Endodermal cell (in vitro differentiated cells): ENCODE measurements at regions not wholly inside any gene's neighbourhood (a gene's known extent, or its start where the extent isn't known, plus 50 kb on each side); places are given as distances from the start of the nearest gene placed in this dataset.

Experiments
- DNase-seq: peaks from one replicate; pipeline ENCODE4 v3.0.0-alpha.2; 2017
- H3K27ac ChIP-seq: 2 replicates; pipeline ENCODE4 v1.5.1; 2013; ENCODE audit warnings: mild to moderate bottlenecking, low read depth, low read length, moderate library complexity
- H3K27me3 ChIP-seq: 2 replicates; pipeline ENCODE4 v1.6.1; 2013; ENCODE audit warnings: mild to moderate bottlenecking, low read length, moderate library complexity; ENCODE audit not compliant: insufficient read depth, control insufficient read depth, poor library complexity, severe bottlenecking
- H3K36me3 ChIP-seq: 2 replicates; pipeline ENCODE4 v1.7.0; 2013; ENCODE audit warnings: mild to moderate bottlenecking, low read length, moderate library complexity; ENCODE audit not compliant: control insufficient read depth, insufficient read depth
- H3K4me1 ChIP-seq: one replicate; pipeline ENCODE4 v1.7.0; 2013; ENCODE audit warnings: low read length; ENCODE audit not compliant: control insufficient read depth, insufficient read depth
- H3K4me3 ChIP-seq: 2 replicates; pipeline ENCODE4 v1.5.1; 2013; ENCODE audit warnings: mild to moderate bottlenecking, low read length, moderate library complexity
- H3K9ac ChIP-seq: 2 replicates; pipeline ENCODE4 v1.6.1; 2013; ENCODE audit warnings: mild to moderate bottlenecking, low read length, moderate library complexity; ENCODE audit not compliant: poor library complexity, severe bottlenecking; ENCODE audit errors: extremely low read depth
- H3K9me3 ChIP-seq: 2 replicates; pipeline ENCODE4 v1.6.1; 2013; ENCODE audit warnings: mild to moderate bottlenecking, low read length, moderate library complexity; ENCODE audit not compliant: control insufficient read depth
- H3K27ac Mint-ChIP-seq: 2 replicates; pipeline ENCODE4 v1.8.0; 2020; ENCODE audit warnings: mixed read lengths
- H3K27me3 Mint-ChIP-seq: 2 replicates; pipeline ENCODE4 v1.8.0; 2021; ENCODE audit warnings: mild to moderate bottlenecking, mixed read lengths; ENCODE audit not compliant: insufficient read depth
- H3K36me3 Mint-ChIP-seq: 2 replicates; pipeline ENCODE4 v1.8.0; 2020; ENCODE audit warnings: low read depth, mixed read lengths
- H3K4me1 Mint-ChIP-seq: 2 replicates; pipeline ENCODE4 v1.8.0; 2020; ENCODE audit warnings: mixed read lengths
- H3K4me3 Mint-ChIP-seq: 2 replicates; pipeline ENCODE4 v1.8.0; 2020; ENCODE audit warnings: mild to moderate bottlenecking, moderate library complexity, mixed read lengths
- H3K9me3 Mint-ChIP-seq: 2 replicates; pipeline ENCODE4 v1.8.0; 2020; ENCODE audit warnings: mild to moderate bottlenecking, mixed read lengths
- WGBS, 2 experiments: methylation state at CpG; one replicate each; pipeline versions ENCODE4 v1.1.5 to v1.1.7; 2013; ENCODE audit warnings: missing lambda C conversion rate in 2 of 2, mixed read lengths in 1 of 2; ENCODE audit not compliant: insufficient coverage in 1 of 2, insufficient read length in 1 of 2; 5-methylcytosine and 5-hydroxymethylcytosine counted together
- TF ChIP-seq, protein P1 (sequence below): fragments of 200-600 bp; sonication (generic); conservative IDR thresholded peaks from 2 replicates; pipeline ENCODE4 v1.5.0; 2021; ENCODE audit warnings: antibody characterized with exemption, mild to moderate bottlenecking

DNA sequence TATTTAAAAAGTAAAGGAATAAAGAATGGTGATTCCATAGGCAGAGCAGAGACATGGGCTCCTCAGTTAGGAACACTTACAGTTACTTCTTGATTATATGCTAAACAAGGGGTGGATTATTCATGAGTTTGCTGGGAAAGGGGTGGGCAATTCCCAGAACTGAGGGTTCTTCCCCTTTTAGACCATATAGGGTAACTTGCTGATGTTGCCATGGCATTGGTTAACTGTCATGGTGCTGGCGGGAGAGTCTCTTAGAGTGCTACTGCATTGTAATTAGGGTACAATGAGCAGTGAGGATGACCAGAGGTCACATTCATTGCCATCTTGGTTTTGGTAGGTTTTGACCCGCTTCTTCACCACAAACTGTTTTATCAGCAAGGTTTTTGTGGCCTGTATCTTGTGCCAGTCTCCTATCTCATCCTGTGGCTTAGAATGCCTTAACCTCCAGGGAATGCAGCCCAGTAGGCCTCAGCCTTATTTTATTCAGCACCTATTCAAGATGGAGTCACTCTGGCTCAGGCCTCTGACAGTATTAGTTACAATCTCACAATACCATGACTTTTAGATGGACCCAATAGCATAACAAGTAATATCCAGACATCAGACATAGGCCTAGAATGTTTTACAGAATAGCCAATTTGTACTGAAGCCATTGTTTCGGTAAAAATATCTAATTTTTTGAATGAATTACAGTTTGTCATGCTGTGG is 106.8 kb downstream of the ZBTB18 start:
- no peaks in the 10 kb centered on the region for H3K9me3 Mint-ChIP-seq
- Histone ChIP-seq H3K36me3 (no peaks in the 10 kb centered on the region), H3K9me3 (no peaks in the 10 kb centered on the region), H3K27ac (no peak overlapping the region), H3K4me1 (peaks cover 3% of the 10 kb centered on the region), H3K4me3 (no peak overlapping the region), H3K9ac (no peak overlapping the region), H3K27me3 (no peaks in the 10 kb centered on the region)
- no peak for DNase-seq
- TF ChIP-seq, protein P1, sequence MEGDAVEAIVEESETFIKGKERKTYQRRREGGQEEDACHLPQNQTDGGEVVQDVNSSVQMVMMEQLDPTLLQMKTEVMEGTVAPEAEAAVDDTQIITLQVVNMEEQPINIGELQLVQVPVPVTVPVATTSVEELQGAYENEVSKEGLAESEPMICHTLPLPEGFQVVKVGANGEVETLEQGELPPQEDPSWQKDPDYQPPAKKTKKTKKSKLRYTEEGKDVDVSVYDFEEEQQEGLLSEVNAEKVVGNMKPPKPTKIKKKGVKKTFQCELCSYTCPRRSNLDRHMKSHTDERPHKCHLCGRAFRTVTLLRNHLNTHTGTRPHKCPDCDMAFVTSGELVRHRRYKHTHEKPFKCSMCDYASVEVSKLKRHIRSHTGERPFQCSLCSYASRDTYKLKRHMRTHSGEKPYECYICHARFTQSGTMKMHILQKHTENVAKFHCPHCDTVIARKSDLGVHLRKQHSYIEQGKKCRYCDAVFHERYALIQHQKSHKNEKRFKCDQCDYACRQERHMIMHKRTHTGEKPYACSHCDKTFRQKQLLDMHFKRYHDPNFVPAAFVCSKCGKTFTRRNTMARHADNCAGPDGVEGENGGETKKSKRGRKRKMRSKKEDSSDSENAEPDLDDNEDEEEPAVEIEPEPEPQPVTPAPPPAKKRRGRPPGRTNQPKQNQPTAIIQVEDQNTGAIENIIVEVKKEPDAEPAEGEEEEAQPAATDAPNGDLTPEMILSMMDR = no peak
- no peaks in the 10 kb centered on the region for H3K36me3 Mint-ChIP-seq
- H3K4me3 Mint-ChIP-seq = no peak overlapping the region
- H3K4me1 Mint-ChIP-seq = peaks cover 3% of the 10 kb centered on the region
- H3K27me3 Mint-ChIP-seq = no peaks in the 10 kb centered on the region
- H3K27ac Mint-ChIP-seq = no peak overlapping the region
- 92 to 100% methylated on average over 3 of the region's 3 CpGs for WGBS, 2 experiments

DNA sequence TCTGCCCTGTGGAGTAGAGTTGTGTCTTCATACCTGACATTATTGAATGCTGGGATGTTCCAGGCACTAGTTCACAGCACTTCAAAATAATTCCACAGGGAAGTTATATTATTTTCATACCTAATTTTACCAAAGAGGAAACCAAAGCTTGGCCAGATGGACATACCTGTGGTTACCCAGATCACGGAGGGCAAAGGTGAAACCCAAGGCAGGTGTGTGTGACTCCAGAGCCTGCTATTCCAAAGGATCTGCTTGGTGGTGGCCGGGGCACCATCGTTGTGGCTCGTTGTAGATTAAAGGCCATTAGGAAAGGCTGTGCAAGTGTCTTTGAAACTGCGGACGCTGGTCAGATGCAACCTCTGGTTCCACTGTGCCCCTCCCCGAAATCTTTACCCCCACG is 108.6 kb downstream of the ZBTB18 start:
- H3K27ac ChIP-seq = no peak overlapping the region
- peaks cover 9% of the 10 kb centered on the region for H3K4me1 ChIP-seq
- WGBS, 2 experiments = 90 to 96% methylated on average over 7 to 8 of the region's 8 CpGs
- no peaks in the 10 kb centered on the region for H3K9me3 ChIP-seq
- TF ChIP-seq, protein P1 = no peak
- H3K9me3 Mint-ChIP-seq = no peaks in the 10 kb centered on the region
- no peaks in the 10 kb centered on the region for H3K27me3 ChIP-seq
- H3K4me3 ChIP-seq = no peak overlapping the region
- no peak overlapping the region for H3K27ac Mint-ChIP-seq
- H3K36me3 ChIP-seq = no peaks in the 10 kb centered on the region
- H3K9ac ChIP-seq = no peak overlapping the region
- no peak overlapping the region for H3K4me3 Mint-ChIP-seq
- no peaks in the 10 kb centered on the region for H3K27me3 Mint-ChIP-seq
- no peaks in the 10 kb centered on the region for H3K4me1 Mint-ChIP-seq
- no peaks in the 10 kb centered on the region for H3K36me3 Mint-ChIP-seq
- no peak for DNase-seq

DNA sequence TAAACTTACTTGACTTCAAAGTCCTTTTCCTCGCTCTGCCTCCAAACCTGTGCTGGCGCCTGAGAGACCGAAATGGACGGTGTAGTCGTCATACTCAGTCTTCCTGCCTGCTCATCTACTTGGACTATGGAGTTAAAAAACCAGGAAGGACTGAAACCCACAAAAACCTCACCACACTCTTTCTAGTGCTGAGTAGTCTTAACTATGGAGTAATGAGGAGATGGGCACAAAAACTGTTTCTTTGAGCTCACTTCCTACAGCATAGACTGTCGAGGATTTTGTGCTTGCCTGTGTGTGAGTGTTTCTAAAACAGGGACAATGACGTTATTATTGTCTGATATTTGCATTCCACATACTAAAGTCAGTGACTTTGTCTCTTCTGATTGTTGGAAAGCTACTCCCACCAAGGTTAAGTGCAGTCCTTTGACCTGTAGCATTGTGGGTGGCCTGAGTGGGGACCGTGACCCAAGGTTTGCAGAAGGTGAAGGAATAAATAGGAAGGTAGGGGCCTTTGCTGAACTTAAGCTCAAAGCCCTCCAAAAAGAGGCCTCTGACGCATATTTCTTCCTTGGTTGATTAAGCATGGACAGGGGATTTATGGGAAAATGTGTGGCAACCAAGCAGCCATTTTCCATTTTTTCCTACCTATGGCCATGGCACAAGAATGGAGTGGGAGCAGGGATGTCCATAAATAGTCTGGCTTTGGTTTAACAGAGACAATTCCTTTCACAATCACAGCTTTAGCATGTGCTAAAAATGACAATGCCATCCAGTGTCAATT is 109.6 kb downstream of the ZBTB18 start:
- Mint-ChIP-seq H3K27ac (no peak overlapping the region), H3K9me3 (no peaks in the 10 kb centered on the region), H3K27me3 (no peaks in the 10 kb centered on the region), H3K4me3 (no peak overlapping the region), H3K4me1 (no peaks in the 10 kb centered on the region), H3K36me3 (no peaks in the 10 kb centered on the region)
- Histone ChIP-seq H3K27me3 (no peaks in the 10 kb centered on the region), H3K36me3 (no peaks in the 10 kb centered on the region), H3K27ac (peak overlapping the region; percentile 50), H3K4me1 (peaks cover 10% of the 10 kb centered on the region), H3K9ac (no peak overlapping the region), H3K4me3 (no peak overlapping the region), H3K9me3 (no peaks in the 10 kb centered on the region)
- TF ChIP-seq, protein P1 = no peak
- no peak for DNase-seq
- 95 to 96% methylated on average over 8 to 9 of the region's 9 CpGs for WGBS, 2 experiments
